Esophagus mucosa (tissue), 1 donor: ENCODE measurements at regions not wholly inside any gene's neighbourhood (a gene's known extent, or its start where the extent isn't known, plus 50 kb on each side); places are given as distances from the start of the nearest gene placed in this dataset.

Source experiments
- ATAC-seq: fragments of 200-7000 bp; cut with Tn5 transposase; one replicate; pipeline ENCODE4 v1.9.1; 2020
- donor health status: DM: yes; HTN: yes; CAD: no.

GRCh38 chr5:4523038-4523437, 617.1 kb upstream of the ADAMTS16 start:
- ATAC-seq: no peak

- ATAC-seq: no peak
Observed at GRCh38 chr5:4531756-4532704, 608.1 kb upstream of the ADAMTS16 start.

GRCh38 chr5:4532705-4533080, 607.4 kb upstream of the ADAMTS16 start:
- no peak for ATAC-seq

GRCh38 chr5:4533457-4534105, 606.5 kb upstream of the ADAMTS16 start:
- no peak for ATAC-seq

GRCh38 chr5:4537489-4537888, 602.6 kb upstream of the ADAMTS16 start:
- no peak for ATAC-seq

- peak; percentile 70 for ATAC-seq
Observed at GRCh38 chr5:4540375-4541173, 599.6 kb upstream of the ADAMTS16 start.

- ATAC-seq: no peak
Observed at GRCh38 chr5:4541334-4541733, 598.8 kb upstream of the ADAMTS16 start.

GRCh38 chr5:4542145-4542778, 597.9 kb upstream of the ADAMTS16 start:
- ATAC-seq: peak; percentile 41

GRCh38 chr5:4544049-4544670, 596.0 kb upstream of the ADAMTS16 start:
- peak; percentile 24 for ATAC-seq

- ATAC-seq: no peak
Observed at GRCh38 chr5:4547547-4547946, 592.6 kb upstream of the ADAMTS16 start.

GRCh38 chr5:4548341-4548740, 591.8 kb upstream of the ADAMTS16 start:
- ATAC-seq: no peak

- no peak for ATAC-seq
Observed at GRCh38 chr5:4549351-4549750, 590.8 kb upstream of the ADAMTS16 start.

- ATAC-seq: no peak
Observed at GRCh38 chr5:4551034-4551433, 589.1 kb upstream of the ADAMTS16 start.

GRCh38 chr5:4553130-4553529, 587.0 kb upstream of the ADAMTS16 start:
- ATAC-seq: no peak

GRCh38 chr5:4553978-4554377, 586.2 kb upstream of the ADAMTS16 start:
- no peak for ATAC-seq

- no peak for ATAC-seq
Observed at GRCh38 chr5:4555725-4556285, 584.3 kb upstream of the ADAMTS16 start.

GRCh38 chr5:4561403-4561802, 578.7 kb upstream of the ADAMTS16 start:
- ATAC-seq: no peak

GRCh38 chr5:4563400-4563799, 576.7 kb upstream of the ADAMTS16 start:
- peak; percentile 45 for ATAC-seq

- ATAC-seq: peak; percentile 13
Observed at GRCh38 chr5:4570047-4570995, 569.8 kb upstream of the ADAMTS16 start.

GRCh38 chr5:4571248-4571948, 568.7 kb upstream of the ADAMTS16 start:
- ATAC-seq: no peak
